BLaER1 treated with 17β-estradiol and CSF1 and Interleukin-3, amounts not matched to agents 10 nM and 100 nM (cell line): ENCODE measurements at regions not wholly inside any gene's neighbourhood (a gene's known extent, or its start where the extent isn't known, plus 50 kb on each side); places are given as distances from the start of the nearest gene placed in this dataset.
A peak's percentile ranks its signal among the peaks of the same experiment; 100 is the strongest.
"Not testable (repeated sequence)": the region's sequence is repeated elsewhere in the genome, so short reads cannot be mapped to it uniquely, and the experiment has no call there.

Experiments
- H3K27ac ChIP-seq, 11 experiments: shearing (Covaris generic); formaldehyde crosslinking; 2 replicates each; pipeline ENCODE4 v1.8.1; 2022
- H3K27me3 ChIP-seq, 11 experiments: shearing (Covaris generic); formaldehyde crosslinking; 2 replicates each; pipeline ENCODE4 v1.8.1; 2022
- H3K36me3 ChIP-seq, 11 experiments: shearing (Covaris generic); formaldehyde crosslinking; 2 replicates each; pipeline ENCODE4 v1.8.1; 2022
- H3K4me1 ChIP-seq, 10 experiments: shearing (Covaris generic); formaldehyde crosslinking; 2 replicates each; pipeline ENCODE4 v1.8.1; 2022
- H3K4me2 ChIP-seq, 11 experiments: shearing (Covaris generic); formaldehyde crosslinking; 2 replicates each; pipeline ENCODE4 v1.8.1; 2022
- H3K4me3 ChIP-seq, 10 experiments: shearing (Covaris generic); formaldehyde crosslinking; 2 replicates each; pipeline ENCODE4 v1.8.1; 2022
- H3K9ac ChIP-seq, 11 experiments: shearing (Covaris generic); formaldehyde crosslinking; 2 replicates each; pipeline ENCODE4 v1.8.1; 2022
- H3K9me3 ChIP-seq, 11 experiments: shearing (Covaris generic); formaldehyde crosslinking; replicated peaks in 1 of 11; 2 replicates each; pipeline ENCODE4 v1.8.1; 2022
- H4K20me1 ChIP-seq, 11 experiments: shearing (Covaris generic); formaldehyde crosslinking; 2 replicates each; pipeline ENCODE4 v1.8.1; 2022
- Cebpa-rat ChIP-seq, 11 experiments: shearing (Covaris generic); IDR thresholded peaks; 2 replicates each; pipeline ENCODE4 v1.8.1; 2022

- H3K9me3 ChIP-seq, result peaks cover 36 to 53% (median 45%) of the 10 kb centered on the region in 11 experiments
- no peaks in the 10 kb centered on the region for H4K20me1 ChIP-seq
- H3K27ac ChIP-seq, result no peak overlapping the region
- TF ChIP-seq Cebpa-rat (IDR thresholded peaks at IDR 0.05), result no peak
- no peak overlapping the region for H3K4me3 ChIP-seq
- H3K27me3 ChIP-seq, result no peaks in the 10 kb centered on the region
- peaks cover 10 to 51% (median 42%) of the 10 kb centered on the region in 10 experiments; a peak in 19 of 20 replicates for H3K4me1 ChIP-seq
- H3K36me3 ChIP-seq, result peaks cover 0 to 10% (median 0%) of the 10 kb centered on the region in 11 experiments; a peak in 1 of 22 replicates
- H3K4me2 ChIP-seq, result peak overlapping the region in 6 of 11 experiments; percentile 57 to 88 (median 76); a peak in 10 of 22 replicates
- no peak overlapping the region for H3K9ac ChIP-seq
Observed at GRCh38 chr5:124979251-124979650, 232.8 kb upstream of the ZNF608 start.

- peaks cover 32 to 54% (median 45%) of the 10 kb centered on the region in 11 experiments for H3K9me3 ChIP-seq
- TF ChIP-seq Cebpa-rat (IDR thresholded peaks at IDR 0.05), result no peak
- H3K9ac ChIP-seq, result peak overlapping the region in 4 of 11 experiments; percentile 2 to 61 (median 22); a peak in 7 of 22 replicates
- peak overlapping the region in 5 of 11 experiments; percentile 2 to 38 (median 17); a peak in 3 of 22 replicates for H3K27ac ChIP-seq
- H3K36me3 ChIP-seq, result peaks cover 0 to 10% (median 0%) of the 10 kb centered on the region in 11 experiments; a peak in 1 of 22 replicates
- H3K27me3 ChIP-seq, result no peaks in the 10 kb centered on the region
- peak overlapping the region in 2 of 10 experiments; percentile 18 to 39; a peak in 2 of 20 replicates for H3K4me3 ChIP-seq
- peak overlapping the region; percentile 4 to 88 (median 64); a peak in 21 of 22 replicates for H3K4me2 ChIP-seq
- no peaks in the 10 kb centered on the region for H4K20me1 ChIP-seq
- peaks cover 10 to 59% (median 46%) of the 10 kb centered on the region in 10 experiments; a peak in 19 of 20 replicates for H3K4me1 ChIP-seq
Observed at GRCh38 chr5:124980163-124980941, 233.9 kb upstream of the ZNF608 start.

- no peak overlapping the region; a peak in 1 of 22 replicates for H3K27ac ChIP-seq
- TF ChIP-seq Cebpa-rat (IDR thresholded peaks at IDR 0.05), result no peak
- H3K27me3 ChIP-seq, result no peaks in the 10 kb centered on the region
Observed at GRCh38 chr5:124981901-124982300, 235.5 kb upstream of the ZNF608 start.

GRCh38 chr5:124986170-124986569 is 239.7 kb upstream of the ZNF608 start:
- Histone ChIP-seq H3K9ac (no peak overlapping the region), H3K4me3 (no peak overlapping the region), H3K4me1 (peaks cover under 1 to 38% (median 21%) of the 10 kb centered on the region in 10 experiments; a peak in 16 of 20 replicates), H3K4me2 (no peak overlapping the region), H3K27me3 (no peaks in the 10 kb centered on the region), H3K9me3 (peaks cover 43 to 76% (median 65%) of the 10 kb centered on the region in 11 experiments), H4K20me1 (no peaks in the 10 kb centered on the region), H3K27ac (no peak overlapping the region), H3K36me3 (peaks cover 0 to 6% (median 0%) of the 10 kb centered on the region in 11 experiments; a peak in 2 of 22 replicates)
- no peak for TF ChIP-seq Cebpa-rat (IDR thresholded peaks at IDR 0.05)

More at GRCh38 chr5:124981901-124982300, 235.5 kb upstream of the ZNF608 start:
- Histone ChIP-seq H3K9ac (no peak overlapping the region), H3K4me3 (no peak overlapping the region), H3K4me1 (peaks cover 10 to 59% (median 46%) of the 10 kb centered on the region in 10 experiments; a peak in 19 of 20 replicates), H4K20me1 (no peaks in the 10 kb centered on the region), H3K9me3 (peaks cover 28 to 54% (median 43%) of the 10 kb centered on the region in 11 experiments), H3K4me2 (peak overlapping the region in 8 of 11 experiments; percentile 51 to 88 (median 70); a peak in 13 of 22 replicates), H3K36me3 (0 out of 22 replicates have a peak, but pooled peaks cover 0 to 6% (median 0%) of the 10 kb centered on the region in 11 experiments)

GRCh38 chr5:124986667-124987066 is 240.2 kb upstream of the ZNF608 start:
- H3K27ac ChIP-seq, result no peak overlapping the region
- peak in 4 of 11 experiments; percentile 16 to 69 (median 39); a peak in 3 of 22 replicates for TF ChIP-seq Cebpa-rat (IDR thresholded peaks at IDR 0.05)
- H3K36me3 ChIP-seq, result peaks cover 0 to 6% (median 0%) of the 10 kb centered on the region in 11 experiments; a peak in 2 of 22 replicates
- no peak overlapping the region; a peak in 1 of 20 replicates for H3K4me3 ChIP-seq
- H3K4me1 ChIP-seq, result peaks cover 0 to 33% (median 16%) of the 10 kb centered on the region in 10 experiments; a peak in 15 of 20 replicates
- no peaks in the 10 kb centered on the region for H3K27me3 ChIP-seq
- peaks cover 43 to 76% (median 65%) of the 10 kb centered on the region in 11 experiments for H3K9me3 ChIP-seq
- H3K4me2 ChIP-seq, result peak overlapping the region in 1 of 11 experiments; percentile 0; a peak in 2 of 22 replicates
- H4K20me1 ChIP-seq, result no peaks in the 10 kb centered on the region
- no peak overlapping the region for H3K9ac ChIP-seq

- Histone ChIP-seq H3K4me1 (peaks cover 0 to 22% (median 8%) of the 10 kb centered on the region in 10 experiments; a peak in 10 of 20 replicates), H3K4me3 (peak overlapping the region in 1 of 10 experiments; percentile 21; a peak in 1 of 20 replicates), H3K9me3 (peaks cover 42 to 69% (median 58%) of the 10 kb centered on the region in 11 experiments)
- not testable (repeated sequence) for H4K20me1 ChIP-seq, H3K36me3 ChIP-seq, H3K4me2 ChIP-seq, H3K9ac ChIP-seq, H3K27ac ChIP-seq, H3K27me3 ChIP-seq
Observed at GRCh38 chr5:124987786-124988185, 241.3 kb upstream of the ZNF608 start.

GRCh38 chr5:124990723-124991122 is 244.3 kb upstream of the ZNF608 start:
- no peak for TF ChIP-seq Cebpa-rat (IDR thresholded peaks at IDR 0.05)
- Histone ChIP-seq H3K9ac (no peak overlapping the region), H3K9me3 (peaks cover 25 to 55% (median 39%) of the 10 kb centered on the region in 11 experiments), H3K4me2 (no peak overlapping the region), H3K36me3 (peaks cover 0 to 4% (median 0%) of the 10 kb centered on the region in 11 experiments; a peak in 2 of 22 replicates), H4K20me1 (no peaks in the 10 kb centered on the region), H3K4me1 (peaks cover 0 to 6% (median 0%) of the 10 kb centered on the region in 10 experiments; a peak in 4 of 20 replicates), H3K27me3 (no peaks in the 10 kb centered on the region), H3K4me3 (no peak overlapping the region), H3K27ac (no peak overlapping the region)

GRCh38 chr5:124995421-124995820 is 249.0 kb upstream of the ZNF608 start:
- H3K4me2 ChIP-seq, result no peak overlapping the region
- no peaks in the 10 kb centered on the region for H3K27me3 ChIP-seq
- TF ChIP-seq Cebpa-rat (IDR thresholded peaks at IDR 0.05), result no peak
- no peaks in the 10 kb centered on the region for H3K4me1 ChIP-seq
- no peak overlapping the region for H3K4me3 ChIP-seq
- H3K9ac ChIP-seq, result no peak overlapping the region
- no peak overlapping the region for H3K27ac ChIP-seq
- peaks cover 0 to 42% (median 17%) of the 10 kb centered on the region in 11 experiments; a peak in 11 of 22 replicates for H3K9me3 ChIP-seq
- H3K36me3 ChIP-seq, result no peaks in the 10 kb centered on the region
- H4K20me1 ChIP-seq, result no peaks in the 10 kb centered on the region
